Glutamatergic neuron (in vitro differentiated cells): ENCODE measurements at regions not wholly inside any gene's neighbourhood (a gene's known extent, or its start where the extent isn't known, plus 50 kb on each side); places are given as distances from the start of the nearest gene placed in this dataset.

ENCODE experiments used
- DNase-seq: peaks from one replicate; pipeline ENCODE4 v3.0.0; 2022
- H3K27ac Mint-ChIP-seq: one replicate; pipeline ENCODE4 v1.8.0; 2020; ENCODE audit warnings: mild to moderate bottlenecking, mixed read lengths, inconsistent platforms; ENCODE audit not compliant: unreplicated experiment
- H3K27me3 Mint-ChIP-seq: one replicate; pipeline ENCODE4 v1.8.0; 2020; ENCODE audit warnings: mild to moderate bottlenecking, moderate library complexity, mixed read lengths, inconsistent platforms; ENCODE audit not compliant: unreplicated experiment
- H3K36me3 Mint-ChIP-seq: one replicate; pipeline ENCODE4 v1.8.0; 2020; ENCODE audit warnings: mild to moderate bottlenecking, mixed read lengths, inconsistent platforms; ENCODE audit not compliant: unreplicated experiment
- H3K4me1 Mint-ChIP-seq: one replicate; pipeline ENCODE4 v1.8.0; 2020; ENCODE audit warnings: mild to moderate bottlenecking, low read depth, mixed read lengths, inconsistent platforms; ENCODE audit not compliant: unreplicated experiment
- H3K4me3 Mint-ChIP-seq: one replicate; pipeline ENCODE4 v1.8.0; 2020; ENCODE audit warnings: mild to moderate bottlenecking, mixed read lengths, inconsistent platforms; ENCODE audit not compliant: unreplicated experiment
- H3K9me3 Mint-ChIP-seq: one replicate; pipeline ENCODE4 v1.8.0; 2020; ENCODE audit warnings: mild to moderate bottlenecking, moderate library complexity, mixed read lengths, inconsistent platforms; ENCODE audit not compliant: unreplicated experiment
- TF ChIP-seq, protein P1 (sequence below): fragments of 200-600 bp; sonication (generic); IDR thresholded peaks from one replicate; pipeline ENCODE4 v1.5.0; 2021; ENCODE audit not compliant: partially characterized antibody, unreplicated experiment

DNA sequence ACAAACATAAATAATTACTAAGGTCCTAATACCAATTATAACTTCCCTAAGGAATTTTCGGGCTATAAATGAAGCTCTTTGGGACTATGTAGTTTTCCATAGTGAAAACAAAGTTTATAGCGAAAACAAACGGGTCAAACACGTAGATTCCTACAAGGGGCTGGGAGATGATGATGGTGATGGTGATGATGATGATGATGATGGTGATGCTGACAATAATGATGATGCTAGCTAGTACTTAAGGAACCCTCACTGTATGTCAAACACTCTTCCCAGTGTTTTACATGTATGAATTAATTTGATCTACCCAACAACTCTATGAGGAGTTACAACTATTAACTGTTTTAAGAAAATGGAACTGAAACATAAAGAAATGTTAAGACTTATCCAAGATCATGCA, 63.7 kb upstream of the PIK3R1 start:
- H3K4me1 Mint-ChIP-seq = no peaks in the 10 kb centered on the region
- no peaks in the 10 kb centered on the region for H3K36me3 Mint-ChIP-seq
- H3K27me3 Mint-ChIP-seq = peaks cover 2% of the 10 kb centered on the region
- no peak overlapping the region for H3K4me3 Mint-ChIP-seq
- no peaks in the 10 kb centered on the region for H3K9me3 Mint-ChIP-seq
- TF ChIP-seq, protein P1, sequence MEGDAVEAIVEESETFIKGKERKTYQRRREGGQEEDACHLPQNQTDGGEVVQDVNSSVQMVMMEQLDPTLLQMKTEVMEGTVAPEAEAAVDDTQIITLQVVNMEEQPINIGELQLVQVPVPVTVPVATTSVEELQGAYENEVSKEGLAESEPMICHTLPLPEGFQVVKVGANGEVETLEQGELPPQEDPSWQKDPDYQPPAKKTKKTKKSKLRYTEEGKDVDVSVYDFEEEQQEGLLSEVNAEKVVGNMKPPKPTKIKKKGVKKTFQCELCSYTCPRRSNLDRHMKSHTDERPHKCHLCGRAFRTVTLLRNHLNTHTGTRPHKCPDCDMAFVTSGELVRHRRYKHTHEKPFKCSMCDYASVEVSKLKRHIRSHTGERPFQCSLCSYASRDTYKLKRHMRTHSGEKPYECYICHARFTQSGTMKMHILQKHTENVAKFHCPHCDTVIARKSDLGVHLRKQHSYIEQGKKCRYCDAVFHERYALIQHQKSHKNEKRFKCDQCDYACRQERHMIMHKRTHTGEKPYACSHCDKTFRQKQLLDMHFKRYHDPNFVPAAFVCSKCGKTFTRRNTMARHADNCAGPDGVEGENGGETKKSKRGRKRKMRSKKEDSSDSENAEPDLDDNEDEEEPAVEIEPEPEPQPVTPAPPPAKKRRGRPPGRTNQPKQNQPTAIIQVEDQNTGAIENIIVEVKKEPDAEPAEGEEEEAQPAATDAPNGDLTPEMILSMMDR = no peak
- no peak for DNase-seq
- H3K27ac Mint-ChIP-seq = no peak overlapping the region

GRCh38 chr5:68149189-68149588, 66.4 kb upstream of the PIK3R1 start:
- no peaks in the 10 kb centered on the region for H3K36me3 Mint-ChIP-seq

GRCh38 chr5:68148096-68148495, 67.5 kb upstream of the PIK3R1 start:
- H3K4me3 Mint-ChIP-seq = no peak overlapping the region
- TF ChIP-seq, protein P1 = no peak
- no peaks in the 10 kb centered on the region for H3K9me3 Mint-ChIP-seq
- no peaks in the 10 kb centered on the region for H3K27me3 Mint-ChIP-seq
- no peaks in the 10 kb centered on the region for H3K4me1 Mint-ChIP-seq
- DNase-seq = no peak
- H3K27ac Mint-ChIP-seq = no peak overlapping the region
- no peaks in the 10 kb centered on the region for H3K36me3 Mint-ChIP-seq

More at GRCh38 chr5:68149189-68149588, 66.4 kb upstream of the PIK3R1 start:
- H3K27me3 Mint-ChIP-seq = no peaks in the 10 kb centered on the region
- H3K27ac Mint-ChIP-seq = no peak overlapping the region
- TF ChIP-seq, protein P1 = no peak
- H3K4me1 Mint-ChIP-seq = no peaks in the 10 kb centered on the region
- H3K4me3 Mint-ChIP-seq = no peak overlapping the region
- no peak for DNase-seq
- no peaks in the 10 kb centered on the region for H3K9me3 Mint-ChIP-seq

GRCh38 chr5:68147659-68148058, 67.9 kb upstream of the PIK3R1 start:
- no peak for DNase-seq
- H3K4me3 Mint-ChIP-seq = no peak overlapping the region
- no peak overlapping the region for H3K27ac Mint-ChIP-seq
- H3K27me3 Mint-ChIP-seq = no peaks in the 10 kb centered on the region
- no peaks in the 10 kb centered on the region for H3K4me1 Mint-ChIP-seq
- H3K9me3 Mint-ChIP-seq = no peaks in the 10 kb centered on the region
- H3K36me3 Mint-ChIP-seq = no peaks in the 10 kb centered on the region
- TF ChIP-seq, protein P1 = no peak

- no peak overlapping the region for H3K27ac Mint-ChIP-seq
- no peaks in the 10 kb centered on the region for H3K27me3 Mint-ChIP-seq
- TF ChIP-seq, protein P1 = no peak
These were observed 74.1 kb upstream of the PIK3R1 start for GRCh38 chr5:68141494-68141893.

More at GRCh38 chr5:68141494-68141893, 74.1 kb upstream of the PIK3R1 start:
- no peak for DNase-seq
- H3K36me3 Mint-ChIP-seq = no peaks in the 10 kb centered on the region
- H3K4me1 Mint-ChIP-seq = peaks cover 6% of the 10 kb centered on the region
- no peaks in the 10 kb centered on the region for H3K9me3 Mint-ChIP-seq
- no peak overlapping the region for H3K4me3 Mint-ChIP-seq
